PC-3 (cell line): ENCODE measurements at regions not wholly inside any gene's neighbourhood (a gene's known extent, or its start where the extent isn't known, plus 50 kb on each side); places are given as distances from the start of the nearest gene placed in this dataset.

Experiments
- ATAC-seq: fragments of 200-7000 bp; cut with Tn5 transposase; 2 replicates; pipeline ENCODE4 v1.9.1; 2020; ENCODE audit warnings: mild to moderate bottlenecking, moderate library complexity
- BruUV-seq: library from RNA; stranded (reverse); fragments of 400-500 nt; replicated peaks from 2 replicates; lab custom pipeline; 2021; lab: Mats Ljungman, UMichigan
- CTCF ChIA-PET: fragments of 300-600 bp; sonication (Branson Sonifier 250); formaldehyde crosslinking; loops from one replicate; lab custom pipeline; 2022; ENCODE audit warnings: antibody characterized with exemption; lab: Charles Lee
- POLR2A ChIA-PET: fragments of 300-600 bp; sonication (Branson Sonifier 250); formaldehyde crosslinking; loops from one replicate; lab custom pipeline; 2022; ENCODE audit warnings: antibody characterized with exemption; ENCODE audit not compliant: unreplicated experiment; lab: Charles Lee
- DNase-seq: peaks from one replicate; pipeline ENCODE4 v3.0.0-alpha.2; 2015
- H2AFZ ChIP-seq: fragments of 300-600 bp; sonication (generic); 2 replicates; pipeline ENCODE4 v1.6.0; 2016; ENCODE audit warnings: antibody characterized with exemption, low read length
- H3F3A ChIP-seq: fragments of 300-600 bp; sonication (generic); one replicate; pipeline ENCODE4 v1.6.0; 2017; ENCODE audit warnings: antibody characterized with exemption, low read length, control low read depth, mild to moderate bottlenecking; ENCODE audit not compliant: unreplicated experiment
- H3K27ac ChIP-seq: fragments of 300-600 bp; sonication (generic); 2 replicates; pipeline ENCODE4 v1.5.1; 2016; ENCODE audit warnings: mild to moderate bottlenecking, low read length
- H3K27me3 ChIP-seq: fragments of 300-600 bp; sonication (generic); 2 replicates; pipeline ENCODE4 v1.6.1; 2016; ENCODE audit warnings: low read length, mixed read lengths
- H3K36me3 ChIP-seq: fragments of 300-600 bp; sonication (generic); 2 replicates; pipeline ENCODE4 v1.6.1; 2016; ENCODE audit warnings: low read depth, mixed run types, low read length, mixed read lengths
- H3K4me1 ChIP-seq: fragments of 300-600 bp; sonication (generic); 2 replicates; pipeline ENCODE4 v1.5.1; 2016; ENCODE audit warnings: low read length; ENCODE audit not compliant: insufficient read depth
- H3K4me2 ChIP-seq: fragments of 300-600 bp; sonication (generic); 2 replicates; pipeline ENCODE4 v1.6.0; 2016; ENCODE audit warnings: low read length
- H3K4me3 ChIP-seq: fragments of 300-600 bp; sonication (generic); 2 replicates; pipeline ENCODE4 v1.5.1; 2016; ENCODE audit warnings: mild to moderate bottlenecking, low read length, mixed read lengths
- H3K79me2 ChIP-seq: fragments of 300-600 bp; sonication (generic); 2 replicates; pipeline ENCODE4 v1.6.1; 2017; ENCODE audit warnings: low read length, mixed read lengths
- H3K9ac ChIP-seq: fragments of 300-600 bp; sonication (generic); 2 replicates; pipeline ENCODE4 v1.6.0; 2016; ENCODE audit warnings: mild to moderate bottlenecking, low read length
- H3K9me2 ChIP-seq: fragments of 300-600 bp; sonication (generic); replicated peaks from 2 replicates; pipeline ENCODE4 v1.6.1; 2016; ENCODE audit warnings: mixed run types, low read length, mixed read lengths
- H3K9me3 ChIP-seq: fragments of 300-600 bp; sonication (generic); 2 replicates; pipeline ENCODE4 v1.6.1; 2016; ENCODE audit warnings: low read length, mixed read lengths
- H4K20me1 ChIP-seq: fragments of 300-600 bp; sonication (generic); 2 replicates; pipeline ENCODE4 v1.6.1; 2016; ENCODE audit warnings: low read length, mixed read lengths
- EZH2 ChIP-seq: fragments of 300-600 bp; sonication (generic); IDR thresholded peaks from one replicate; pipeline ENCODE4 v1.6.1; 2017; ENCODE audit warnings: antibody characterized with exemption, mild to moderate bottlenecking, low read length; ENCODE audit not compliant: unreplicated experiment
- EZH2phosphoT487 ChIP-seq: fragments of 300-600 bp; sonication (generic); IDR thresholded peaks from 2 replicates; pipeline ENCODE4 v1.6.1; 2018; ENCODE audit warnings: mild to moderate bottlenecking, antibody characterized with exemption, low read length, borderline replicate concordance
- intact Hi-C: fragments of 100-400 bp; cut with micrococcal nuclease; formaldehyde crosslinking; loops from 2 replicates; pipeline ENCODE4 v1.9.0; 2023
- TF ChIP-seq, protein P1 (sequence below): fragments of 300-600 bp; sonication (generic); conservative IDR thresholded peaks from 2 replicates; pipeline ENCODE4 v1.5.1; 2017; ENCODE audit warnings: antibody characterized with exemption, low read depth, mild to moderate bottlenecking, low read length

GRCh38 chr5:102625928-102626327 lies 127.1 kb upstream of the SLCO6A1 start:
- POLR2A ChIA-PET = interaction anchor here (0.6 kb wide), 2 partner anchors 17 to 1256 kb away, joined by 6 to 16 read pairs; no protein-coding TSS in a partner anchor
- Histone ChIP-seq H3K9me3 (no peaks in the 10 kb centered on the region), H3K27ac (no peak overlapping the region), H3K4me1 (peaks cover 65% of the 10 kb centered on the region), H3K79me2 (no peaks in the 10 kb centered on the region), H2AFZ (no peak overlapping the region), H3K27me3 (no peaks in the 10 kb centered on the region), H4K20me1 (no peaks in the 10 kb centered on the region), H3F3A (peaks cover 9% of the 10 kb centered on the region), H3K4me3 (no peak overlapping the region), H3K9me2 (no peaks in the 10 kb centered on the region), H3K36me3 (no peaks in the 10 kb centered on the region), H3K9ac (no peak overlapping the region), H3K4me2 (peak overlapping the region; percentile 12)
- BruUV-seq = no TSS peak
- ATAC-seq (peak; percentile 51), DNase-seq (peak; percentile 66)
- TF ChIP-seq, protein P1, sequence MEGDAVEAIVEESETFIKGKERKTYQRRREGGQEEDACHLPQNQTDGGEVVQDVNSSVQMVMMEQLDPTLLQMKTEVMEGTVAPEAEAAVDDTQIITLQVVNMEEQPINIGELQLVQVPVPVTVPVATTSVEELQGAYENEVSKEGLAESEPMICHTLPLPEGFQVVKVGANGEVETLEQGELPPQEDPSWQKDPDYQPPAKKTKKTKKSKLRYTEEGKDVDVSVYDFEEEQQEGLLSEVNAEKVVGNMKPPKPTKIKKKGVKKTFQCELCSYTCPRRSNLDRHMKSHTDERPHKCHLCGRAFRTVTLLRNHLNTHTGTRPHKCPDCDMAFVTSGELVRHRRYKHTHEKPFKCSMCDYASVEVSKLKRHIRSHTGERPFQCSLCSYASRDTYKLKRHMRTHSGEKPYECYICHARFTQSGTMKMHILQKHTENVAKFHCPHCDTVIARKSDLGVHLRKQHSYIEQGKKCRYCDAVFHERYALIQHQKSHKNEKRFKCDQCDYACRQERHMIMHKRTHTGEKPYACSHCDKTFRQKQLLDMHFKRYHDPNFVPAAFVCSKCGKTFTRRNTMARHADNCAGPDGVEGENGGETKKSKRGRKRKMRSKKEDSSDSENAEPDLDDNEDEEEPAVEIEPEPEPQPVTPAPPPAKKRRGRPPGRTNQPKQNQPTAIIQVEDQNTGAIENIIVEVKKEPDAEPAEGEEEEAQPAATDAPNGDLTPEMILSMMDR = no peak
- TF ChIP-seq EZH2 (no peak), EZH2phosphoT487 (no peak)
- CTCF ChIA-PET = interaction anchor here (0.6 kb wide), 1 partner anchor 114 kb away, joined by 3 read pairs; no protein-coding TSS in a partner anchor
- intact Hi-C loops = loop anchor here (2.0 kb wide), 2 partner anchors 27 to 93 kb away; no protein-coding TSS in a partner anchor

GRCh38 chr5:102627315-102627714 lies 127.8 kb upstream of the PAM start:
- H4K20me1 ChIP-seq = no peaks in the 10 kb centered on the region
- H3K36me3 ChIP-seq = no peaks in the 10 kb centered on the region
- H3K27ac ChIP-seq = peak overlapping the region; percentile 49
- H3K4me3 ChIP-seq = peak overlapping the region; percentile 8; the same call in 1 of the 2 replicates
- no peaks in the 10 kb centered on the region for H3K9me2 ChIP-seq
- peak; percentile 84 for ATAC-seq
- H3K9ac ChIP-seq = no peak overlapping the region
- no peaks in the 10 kb centered on the region for H3K9me3 ChIP-seq
- peaks cover 9% of the 10 kb centered on the region for H3F3A ChIP-seq
- H3K79me2 ChIP-seq = no peaks in the 10 kb centered on the region
- intact Hi-C loops = loop anchor here (1.0 to 2.0 kb wide), 3 partner anchors 29 to 91 kb away; no protein-coding TSS in a partner anchor
- no peaks in the 10 kb centered on the region for H3K27me3 ChIP-seq
- DNase-seq = peak; percentile 94
- no TSS peak for BruUV-seq
- ChIA-PET CTCF (no interaction called here), POLR2A (no interaction called here)
- no peak overlapping the region for H2AFZ ChIP-seq
- TF ChIP-seq EZH2phosphoT487 (no peak), EZH2 (no peak)
- TF ChIP-seq, protein P1 = no peak
- H3K4me1 ChIP-seq = peaks cover 65% of the 10 kb centered on the region
- peak overlapping the region; percentile 58 for H3K4me2 ChIP-seq
